GM18870 (cell line): ENCODE measurements at regions not wholly inside any gene's neighbourhood (a gene's known extent, or its start where the extent isn't known, plus 50 kb on each side); places are given as distances from the start of the nearest gene placed in this dataset.

Experiments
- ATAC-seq: cut with Tn5 transposase; IDR thresholded peaks from one replicate; pipeline ENCODE4 v1.9.1; 2021; ENCODE audit warnings: moderate library complexity; ENCODE audit not compliant: unreplicated experiment

GRCh38 chr5:165127941-165128340, 1622.5 kb downstream of the MAT2B start:
- ATAC-seq, result no peak

- ATAC-seq, result no peak
Measured at GRCh38 chr5:165130656-165131055, 1625.2 kb downstream of the MAT2B start.

GRCh38 chr5:165134155-165134554, 1628.7 kb downstream of the MAT2B start:
- ATAC-seq, result no peak

- no peak for ATAC-seq
Measured at GRCh38 chr5:165135565-165135964, 1630.1 kb downstream of the MAT2B start.

GRCh38 chr5:165137701-165138100, 1632.3 kb downstream of the MAT2B start:
- no peak for ATAC-seq

GRCh38 chr5:165138236-165138635, 1632.8 kb downstream of the MAT2B start:
- ATAC-seq, result no peak

- no peak for ATAC-seq
Measured at GRCh38 chr5:165139262-165139661, 1633.8 kb downstream of the MAT2B start.

GRCh38 chr5:165139721-165140120, 1634.3 kb downstream of the MAT2B start:
- no peak for ATAC-seq

GRCh38 chr5:165143741-165144140, 1638.3 kb downstream of the MAT2B start:
- ATAC-seq, result no peak

GRCh38 chr5:165149431-165149830, 1644.0 kb downstream of the MAT2B start:
- ATAC-seq, result no peak

- ATAC-seq, result no peak
Measured at GRCh38 chr5:165152058-165152457, 1646.6 kb downstream of the MAT2B start.

- ATAC-seq, result no peak
Measured at GRCh38 chr5:165157219-165157618, 1651.8 kb downstream of the MAT2B start.

- no peak for ATAC-seq
Measured at GRCh38 chr5:165161204-165161603, 1655.8 kb downstream of the MAT2B start.

GRCh38 chr5:165163861-165164260, 1658.4 kb downstream of the MAT2B start:
- ATAC-seq, result no peak

GRCh38 chr5:165173651-165174050, 1668.2 kb downstream of the MAT2B start:
- no peak for ATAC-seq

GRCh38 chr5:165175041-165175440, 1669.6 kb downstream of the MAT2B start:
- no peak for ATAC-seq

- ATAC-seq, result no peak
Measured at GRCh38 chr5:165184183-165184582, 1678.8 kb downstream of the MAT2B start.

GRCh38 chr5:165185716-165186115, 1680.3 kb downstream of the MAT2B start:
- ATAC-seq, result no peak

GRCh38 chr5:165187815-165188214, 1682.4 kb downstream of the MAT2B start:
- ATAC-seq, result no peak

- ATAC-seq, result no peak
Measured at GRCh38 chr5:165188556-165189175, 1683.2 kb downstream of the MAT2B start.

GRCh38 chr5:165196961-165197360, 1691.5 kb downstream of the MAT2B start:
- no peak for ATAC-seq

- ATAC-seq, result no peak
Measured at GRCh38 chr5:165201369-165201768, 1696.0 kb downstream of the MAT2B start.

GRCh38 chr5:165201771-165202518, 1696.5 kb downstream of the MAT2B start:
- ATAC-seq, result no peak
